ENCODE measurements at regions not wholly inside any gene's neighbourhood (a gene's known extent, or its start where the extent isn't known, plus 50 kb on each side); places are given as distances from the start of the nearest gene placed in this dataset.

DNA sequence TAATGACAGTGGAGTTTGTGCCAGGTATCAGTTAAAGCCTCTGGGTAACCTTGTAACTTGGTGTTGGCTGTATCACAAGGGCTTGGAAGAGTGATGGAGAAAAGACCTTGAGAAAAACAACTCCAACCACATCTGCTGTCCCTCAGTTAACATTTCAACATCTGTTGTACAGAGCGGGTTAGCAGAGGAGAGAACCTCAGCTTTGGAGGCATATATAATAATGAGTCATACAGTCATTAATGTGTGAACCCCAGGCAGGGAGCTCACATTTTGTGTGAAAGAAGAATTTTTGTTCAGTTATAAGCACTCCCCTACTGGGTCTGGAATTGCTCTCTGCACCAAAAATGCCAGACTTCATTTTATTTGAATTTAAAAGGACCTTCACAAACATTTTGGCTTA lies 439.5 kb downstream of the PDCD6IP start:
- intact Hi-C loops (cut with micrococcal nuclease): loop anchor here (10.0 kb wide), 1 partner anchor 893 kb away; no protein-coding TSS in a partner anchor

DNA sequence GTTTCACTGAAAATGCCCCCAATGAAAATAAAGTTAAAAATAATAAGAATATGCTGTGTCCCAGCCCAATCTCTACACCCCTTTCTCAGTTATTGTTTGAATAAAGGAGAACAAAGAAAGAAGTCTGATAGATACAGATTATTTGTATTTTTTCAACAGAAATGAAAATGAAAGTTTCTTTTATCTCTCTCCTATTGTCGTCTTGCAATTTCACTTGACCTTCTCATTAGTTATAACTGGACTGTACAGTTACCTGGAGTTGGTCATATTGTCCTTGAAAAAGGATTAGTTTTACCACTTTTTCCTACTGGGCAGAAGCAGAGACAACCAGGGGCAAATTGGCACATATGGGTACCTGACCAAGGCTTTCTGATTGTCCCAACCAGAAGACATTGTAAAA lies 440.0 kb downstream of the PDCD6IP start:
- intact Hi-C loops (cut with micrococcal nuclease): loop anchor here (10.0 kb wide), 1 partner anchor 894 kb away; no protein-coding TSS in a partner anchor

DNA sequence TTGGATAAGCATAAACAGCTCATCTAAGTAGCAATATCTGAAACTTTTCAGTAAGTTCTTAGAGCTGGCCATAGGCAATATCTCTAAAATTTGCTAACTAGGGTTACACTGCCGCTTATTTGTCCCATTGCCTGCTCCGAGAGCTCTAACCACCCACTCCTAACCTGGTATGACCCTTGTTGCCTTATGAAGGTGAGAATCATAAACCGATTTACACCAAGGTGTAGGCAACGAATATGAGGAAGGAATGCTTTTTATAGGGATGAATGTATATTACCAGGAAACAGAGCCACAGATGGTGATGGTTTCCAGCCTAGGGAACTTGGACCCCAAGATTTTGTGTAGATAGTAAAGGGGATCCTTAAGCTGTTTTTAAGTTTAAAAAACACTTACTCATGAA lies 440.9 kb downstream of the PDCD6IP start:
- intact Hi-C loops (cut with micrococcal nuclease): loop anchor here (10.0 kb wide), 1 partner anchor 894 kb away; no protein-coding TSS in a partner anchor

DNA sequence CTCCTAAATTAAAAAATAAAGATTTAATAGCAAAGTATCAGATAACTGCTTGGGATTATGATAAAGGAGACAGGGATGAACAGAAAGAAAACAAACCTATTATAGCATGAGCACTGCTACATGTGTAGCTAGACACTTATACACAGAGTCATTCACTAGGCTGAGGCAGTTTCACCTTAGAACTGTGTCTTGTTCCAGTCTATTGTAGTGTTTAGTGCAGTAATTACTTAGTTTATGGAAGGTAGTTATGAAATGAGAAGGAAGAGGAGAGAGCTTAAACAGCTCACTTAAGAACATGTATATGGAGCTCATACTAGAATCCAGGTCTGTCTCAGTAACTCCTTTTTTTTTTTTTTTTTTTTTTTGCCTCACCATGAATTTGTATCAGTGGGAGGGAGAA lies 441.4 kb downstream of the PDCD6IP start:
- intact Hi-C loops (cut with micrococcal nuclease): loop anchor here (10.0 kb wide), 1 partner anchor 895 kb away; no protein-coding TSS in a partner anchor

DNA sequence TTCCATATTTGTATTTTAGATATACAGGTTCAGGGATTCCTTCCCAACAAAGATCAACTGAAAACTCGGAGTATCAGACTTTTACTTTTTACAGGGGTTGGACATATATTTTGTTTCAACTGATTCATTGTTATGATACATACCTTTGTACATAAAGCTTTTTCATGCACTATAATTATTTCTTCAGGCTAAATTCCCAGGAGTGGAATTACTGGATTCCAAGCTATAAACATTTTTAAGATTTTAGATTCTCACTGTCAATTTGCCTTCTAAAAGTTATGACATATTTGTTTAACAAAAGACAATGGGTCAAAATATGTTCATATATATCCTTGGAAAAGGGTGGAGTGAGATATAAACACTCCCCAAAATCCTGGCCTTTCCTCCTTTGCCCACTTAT lies 449.0 kb downstream of the PDCD6IP start:
- intact Hi-C loops (cut with micrococcal nuclease): no loop called here

DNA sequence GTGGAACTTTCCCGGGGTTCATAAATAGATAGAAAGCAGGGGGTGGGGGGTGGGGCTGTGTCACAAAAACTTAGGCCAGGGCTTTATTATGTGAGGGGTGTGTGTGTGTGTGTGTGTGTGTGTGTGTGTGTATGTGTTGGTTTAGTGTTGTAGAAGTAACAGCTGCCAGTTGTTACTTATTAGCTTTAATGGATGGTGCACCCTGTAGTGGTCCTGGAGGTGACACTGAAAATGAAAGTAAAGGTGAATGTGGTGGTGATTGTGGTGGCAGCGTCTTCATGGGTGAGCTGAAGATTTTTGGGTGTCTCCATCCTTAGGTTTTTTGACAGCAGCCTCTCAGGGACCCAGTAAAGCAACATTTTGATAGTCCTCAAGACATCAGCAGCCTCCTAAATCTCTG lies 449.9 kb downstream of the PDCD6IP start:
- intact Hi-C loops (cut with micrococcal nuclease): no loop called here

DNA sequence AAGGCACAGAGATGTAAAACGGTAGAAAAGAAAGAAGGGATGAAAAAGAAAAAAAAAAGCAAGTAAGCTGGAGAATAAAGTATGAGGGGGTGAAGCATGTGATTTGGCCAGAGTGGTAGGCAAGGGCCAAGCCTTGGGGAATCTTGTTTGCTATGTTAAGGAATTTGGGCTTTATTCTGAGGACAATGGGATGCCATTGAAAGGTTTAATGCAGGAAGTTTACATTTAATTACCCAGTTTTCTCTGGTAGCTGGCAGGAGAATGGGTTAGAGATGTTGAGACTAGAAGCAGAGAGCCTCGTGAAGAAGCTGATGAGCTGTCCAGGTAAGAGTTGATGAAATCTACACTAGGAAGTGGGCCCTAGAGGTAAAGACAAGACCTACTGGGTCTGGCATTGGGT lies 455.9 kb downstream of the PDCD6IP start:
- intact Hi-C loops (cut with micrococcal nuclease): no loop called here

DNA sequence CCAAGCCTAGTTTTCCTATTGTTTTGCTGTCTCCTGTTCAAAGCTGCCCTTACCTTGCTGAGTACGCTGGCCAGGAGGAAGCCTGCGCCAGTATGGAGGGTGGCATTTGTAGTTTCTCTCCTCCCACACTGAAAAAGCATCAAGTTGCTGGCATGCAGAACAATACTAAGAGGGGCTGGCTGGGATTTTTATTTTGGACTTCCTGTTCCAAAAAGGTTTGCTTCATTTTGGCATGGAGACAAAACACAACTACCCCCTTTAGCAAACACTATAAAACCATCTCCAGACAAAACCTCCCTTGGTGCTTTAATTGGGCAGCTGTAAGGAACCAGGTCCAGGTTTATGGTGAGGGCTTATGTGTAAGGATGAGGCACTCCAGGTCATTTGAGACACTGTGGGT lies 457.6 kb downstream of the PDCD6IP start:
- intact Hi-C loops (cut with micrococcal nuclease): no loop called here

DNA sequence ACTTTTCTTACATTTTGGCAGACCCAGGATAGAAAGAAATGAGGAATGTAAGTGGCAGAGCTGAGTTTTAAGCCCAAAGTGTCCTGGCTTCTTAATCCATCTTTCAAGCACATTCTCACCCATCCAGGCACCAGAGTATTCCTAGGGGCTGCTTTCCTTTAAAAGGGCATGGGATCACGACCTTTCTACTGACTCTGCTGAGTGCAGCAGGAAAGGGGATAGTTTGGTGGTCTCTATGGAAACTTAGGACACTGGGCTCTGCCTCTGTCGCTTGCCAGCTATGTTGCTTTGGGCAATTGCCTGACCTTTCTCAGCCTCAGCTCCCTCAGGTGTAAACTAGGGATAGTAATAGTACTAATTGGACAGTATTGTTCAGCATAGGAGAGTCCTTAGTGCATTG lies 458.4 kb downstream of the PDCD6IP start:
- intact Hi-C loops (cut with micrococcal nuclease): no loop called here

DNA sequence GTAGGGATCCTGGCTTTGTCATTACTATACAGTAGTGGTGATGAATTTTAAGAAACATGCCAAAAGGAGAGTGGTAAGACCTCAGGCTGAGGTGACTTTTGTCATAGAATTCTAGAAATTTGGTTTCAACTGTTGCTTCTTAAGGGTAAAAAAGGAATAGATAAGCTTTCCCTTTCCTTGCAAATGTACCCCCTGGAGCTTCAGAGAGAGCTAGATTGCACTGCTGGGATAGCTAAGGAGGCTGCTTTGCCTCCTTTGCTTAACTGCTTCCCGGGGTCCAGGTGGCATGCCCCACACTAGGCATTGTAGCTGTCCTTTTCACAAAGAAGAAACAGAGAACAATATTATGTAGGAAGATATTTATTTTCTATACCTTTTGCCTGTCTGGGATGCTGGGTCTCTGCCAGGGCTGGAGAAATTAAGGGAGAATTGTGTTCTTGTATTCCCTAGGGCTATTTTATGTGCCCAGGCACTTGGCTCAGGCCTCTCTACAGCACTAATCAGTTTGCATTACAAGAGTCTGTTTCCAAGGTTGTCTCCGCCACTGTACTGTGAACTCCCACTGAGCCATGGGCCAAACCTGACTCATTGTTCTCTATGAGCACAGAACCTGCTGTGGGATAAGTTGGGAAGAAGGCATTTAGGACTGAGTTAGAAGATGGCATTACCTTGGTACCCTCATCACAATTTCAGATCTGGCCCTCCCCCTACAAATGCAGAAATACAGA lies 460.0 kb downstream of the PDCD6IP start:
- intact Hi-C loops (cut with micrococcal nuclease): no loop called here

DNA sequence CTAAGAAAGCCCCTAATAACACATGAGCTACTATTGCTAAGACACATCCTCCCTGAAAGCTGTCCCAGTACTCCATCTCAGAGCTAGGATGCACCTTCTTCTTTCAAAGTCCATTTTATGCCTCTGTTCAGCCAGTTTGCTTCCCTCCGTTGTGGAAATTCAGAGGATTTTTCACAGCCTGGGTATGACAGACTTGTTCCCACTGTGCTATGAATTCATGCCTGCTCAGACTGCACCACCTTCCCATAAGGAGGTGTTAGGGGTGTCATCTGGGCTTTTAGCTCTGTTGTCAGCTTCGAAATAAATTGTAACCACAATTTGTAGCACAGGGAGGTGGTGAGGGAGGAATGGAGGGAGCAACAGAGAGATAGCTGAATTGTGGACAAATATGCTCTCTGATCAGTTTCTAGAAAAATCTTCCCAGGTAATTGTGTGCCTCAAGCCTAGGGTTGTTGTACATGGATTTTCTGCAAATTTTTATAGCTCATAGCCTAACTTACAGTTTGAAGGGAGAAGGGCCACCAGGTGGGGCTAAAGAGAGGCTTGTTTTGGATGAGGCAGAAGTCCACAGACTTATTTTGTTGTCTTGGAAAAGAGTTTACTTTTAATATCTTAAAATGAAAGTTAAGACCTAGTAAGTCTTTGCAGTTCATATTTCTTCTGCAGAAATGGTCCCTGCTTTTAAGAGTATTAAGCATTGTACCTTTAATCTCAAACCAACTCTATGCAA lies 462.0 kb downstream of the PDCD6IP start:
- intact Hi-C loops (cut with micrococcal nuclease): loop anchor here (5.0 kb wide), 1 partner anchor 378 kb away; no protein-coding TSS in a partner anchor

DNA sequence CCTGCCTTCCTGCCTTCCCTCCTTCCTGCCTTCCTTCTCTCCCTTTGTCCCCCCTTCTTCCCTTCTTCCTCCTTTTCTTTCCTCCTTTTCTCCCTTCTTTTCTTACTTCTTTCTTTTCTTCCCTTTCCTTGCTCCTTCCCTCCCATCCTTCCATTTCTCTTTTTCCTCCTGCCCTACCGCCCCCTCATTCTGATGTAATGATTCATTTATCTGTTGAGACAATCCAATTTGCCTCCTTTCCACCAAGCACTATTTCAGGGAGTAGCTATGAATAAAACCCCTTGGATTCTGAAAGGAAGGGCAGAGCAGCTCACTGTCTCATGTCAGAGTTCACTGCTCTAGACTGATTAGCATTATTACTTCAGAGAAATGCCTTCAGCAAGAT lies 462.6 kb downstream of the PDCD6IP start:
- intact Hi-C loops (cut with micrococcal nuclease): loop anchor here (5.0 kb wide), 1 partner anchor 379 kb away; no protein-coding TSS in a partner anchor

DNA sequence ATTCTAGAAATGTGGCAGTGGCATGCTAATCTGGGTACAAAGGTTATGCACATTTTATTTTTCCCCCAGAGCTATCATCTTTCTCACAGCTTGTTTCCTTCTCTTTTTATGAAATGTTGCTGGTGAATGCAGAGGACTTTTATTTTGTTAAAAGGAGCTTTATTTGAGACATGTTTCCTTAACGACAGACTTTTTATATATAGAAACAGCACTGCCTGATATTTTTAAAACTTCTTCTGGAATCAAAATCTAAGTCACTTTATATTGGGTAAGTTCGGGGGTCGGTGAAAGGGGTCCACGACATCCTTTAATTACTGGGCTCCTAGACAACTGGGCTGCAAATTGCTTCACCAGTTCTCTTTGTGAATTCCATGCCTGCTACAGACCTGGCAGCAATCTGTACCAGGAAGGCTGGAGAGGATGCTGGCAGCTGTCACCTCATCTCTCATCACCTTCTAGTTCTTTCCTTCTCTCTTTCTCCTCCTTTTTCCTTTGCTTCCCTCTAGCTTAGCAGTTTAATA lies 464.7 kb downstream of the PDCD6IP start:
- intact Hi-C loops (cut with micrococcal nuclease): loop anchor here (5.0 kb wide), 1 partner anchor 381 kb away; no protein-coding TSS in a partner anchor

DNA sequence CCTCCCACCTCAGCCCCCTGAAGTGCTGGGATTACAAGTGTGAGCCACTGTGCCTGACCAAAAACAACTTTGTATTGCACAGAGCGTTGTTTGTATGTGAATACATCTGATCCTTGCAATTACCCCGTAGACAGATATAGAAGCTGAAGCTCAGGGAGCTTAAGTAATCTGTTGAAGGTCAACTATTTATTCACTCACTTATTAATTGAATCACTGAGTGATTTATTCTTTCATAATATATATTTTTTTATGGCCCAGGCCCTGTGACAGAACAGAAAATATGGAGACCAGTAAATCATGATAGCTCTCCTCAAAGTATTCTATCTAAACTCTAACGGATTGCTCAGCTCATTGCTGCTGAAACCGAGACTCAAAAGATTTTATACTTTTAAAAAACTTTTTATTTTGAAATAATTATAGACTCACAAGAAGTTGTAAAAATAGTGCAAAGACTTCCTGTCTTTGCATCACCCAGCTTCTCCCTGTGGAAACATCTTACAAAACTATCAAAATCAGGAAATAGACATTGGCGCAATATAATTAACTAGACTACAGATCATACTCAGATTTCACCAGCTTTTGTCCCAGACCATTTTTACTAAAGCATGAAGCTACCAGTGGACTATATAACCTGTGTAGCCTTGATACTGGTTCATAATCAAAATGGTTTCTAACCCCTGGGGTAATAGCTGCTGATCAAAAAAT lies 466.1 kb downstream of the PDCD6IP start:
- intact Hi-C loops (cut with micrococcal nuclease): loop anchor here (5.0 kb wide), 1 partner anchor 382 kb away; no protein-coding TSS in a partner anchor

DNA sequence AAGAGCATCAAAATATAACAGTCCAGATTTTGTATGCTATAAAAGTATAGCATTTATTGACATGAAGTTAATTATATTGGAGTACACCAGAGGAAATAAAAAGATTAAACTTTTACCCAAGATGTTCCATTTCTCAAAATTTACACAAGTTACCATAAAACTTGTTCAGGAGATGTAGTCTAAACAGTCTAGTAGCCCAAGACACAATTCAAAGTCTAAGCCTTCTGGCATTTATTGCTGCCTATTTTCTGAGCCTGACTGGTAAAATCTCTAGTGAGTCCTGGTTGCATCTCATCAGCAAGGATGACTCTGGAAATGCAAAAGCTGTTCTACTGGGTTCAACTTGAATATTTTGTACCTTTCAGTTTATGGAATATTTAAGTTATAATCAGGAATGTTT lies 468.7 kb downstream of the PDCD6IP start:
- intact Hi-C loops (cut with micrococcal nuclease): no loop called here

DNA sequence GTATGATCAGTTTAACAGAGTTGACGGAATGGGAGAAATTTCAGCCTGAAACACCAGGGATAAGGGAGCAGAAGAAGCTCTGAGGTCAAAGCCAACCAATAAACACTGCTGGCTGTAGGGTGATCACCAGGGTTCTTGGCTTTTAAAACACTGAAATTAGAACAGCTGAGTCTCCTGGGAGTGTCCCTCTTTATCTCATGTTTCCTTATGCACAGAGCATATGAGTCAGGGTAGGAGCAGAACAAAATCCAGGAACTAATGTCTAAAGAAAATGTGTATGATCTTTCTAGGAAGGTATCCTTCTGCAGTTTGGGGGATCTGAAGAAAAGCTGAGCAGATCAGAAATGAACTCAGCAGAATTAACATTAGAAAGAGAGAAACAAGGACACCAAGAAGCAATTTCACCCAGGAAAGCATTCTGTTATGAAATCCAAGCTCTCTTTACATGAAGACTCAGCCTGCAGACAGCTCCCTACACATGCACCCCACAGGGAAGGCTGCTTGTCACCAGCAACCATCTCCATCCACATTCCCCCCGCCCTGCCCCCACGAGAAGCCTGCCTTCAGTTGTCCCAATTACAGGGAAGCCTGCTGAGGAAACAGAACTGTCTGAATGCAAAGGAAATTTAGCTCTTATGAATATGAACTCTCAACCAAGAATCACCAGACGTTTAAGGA lies 469.7 kb downstream of the PDCD6IP start:
- intact Hi-C loops (cut with micrococcal nuclease): no loop called here

DNA sequence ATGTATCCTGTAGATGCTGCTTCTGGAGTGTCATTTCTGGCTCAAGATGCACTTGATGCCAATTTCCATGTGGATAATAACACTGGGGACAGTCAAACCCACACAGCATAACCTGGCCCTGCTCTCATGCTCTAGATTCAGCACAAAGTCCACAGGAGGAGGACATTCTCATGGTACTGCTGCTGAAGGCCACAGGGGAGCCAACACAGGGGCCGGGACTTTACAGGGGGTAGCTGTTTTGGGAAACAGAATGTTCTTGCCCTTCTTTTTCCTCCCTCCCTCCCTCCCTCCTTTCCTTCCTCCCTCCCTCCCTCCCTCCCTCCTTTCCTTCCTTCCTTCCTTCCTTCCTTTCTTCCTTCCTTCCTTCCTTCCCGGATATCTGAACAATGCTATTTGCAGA lies 477.4 kb downstream of the PDCD6IP start:
- intact Hi-C loops (cut with micrococcal nuclease): no loop called here

DNA sequence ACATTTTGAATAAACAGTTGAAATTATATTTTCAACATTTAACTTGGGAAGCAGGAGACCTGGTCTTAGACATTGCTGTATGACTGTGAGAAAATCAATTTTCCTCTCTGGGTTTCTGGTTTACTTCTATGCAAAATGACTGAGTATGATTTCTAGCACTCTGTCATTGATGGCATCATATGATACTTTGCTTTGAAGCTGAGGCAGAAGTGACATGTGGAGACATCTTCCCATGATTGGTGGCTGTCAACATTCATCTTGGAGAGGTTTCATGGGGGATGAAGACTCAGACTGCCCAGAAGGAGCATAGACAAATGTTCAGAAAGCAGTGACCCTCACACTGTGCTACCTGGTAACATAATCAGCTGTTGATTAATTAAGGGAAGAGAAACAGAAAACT lies 477.9 kb downstream of the PDCD6IP start:
- intact Hi-C loops (cut with micrococcal nuclease): no loop called here

DNA sequence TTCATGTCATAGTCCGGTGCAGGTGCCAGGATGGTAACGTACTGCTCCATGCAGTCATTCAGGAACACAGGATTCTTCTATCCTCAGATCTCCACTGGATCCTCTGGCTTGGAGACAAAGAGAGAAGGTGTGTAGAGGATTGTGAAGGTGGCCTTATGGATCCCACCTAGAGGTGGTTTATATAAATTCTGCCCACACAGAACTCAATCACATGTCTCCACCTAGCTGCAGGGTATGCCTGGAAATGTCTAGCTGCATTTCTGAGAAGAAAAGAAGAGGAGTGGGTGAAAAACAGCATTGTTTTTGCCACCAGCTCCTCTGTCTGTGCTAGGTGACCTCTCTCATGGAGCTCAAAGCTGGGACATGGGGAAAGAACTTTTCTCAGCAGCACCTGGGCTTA lies 478.7 kb downstream of the PDCD6IP start:
- intact Hi-C loops (cut with micrococcal nuclease): no loop called here

DNA sequence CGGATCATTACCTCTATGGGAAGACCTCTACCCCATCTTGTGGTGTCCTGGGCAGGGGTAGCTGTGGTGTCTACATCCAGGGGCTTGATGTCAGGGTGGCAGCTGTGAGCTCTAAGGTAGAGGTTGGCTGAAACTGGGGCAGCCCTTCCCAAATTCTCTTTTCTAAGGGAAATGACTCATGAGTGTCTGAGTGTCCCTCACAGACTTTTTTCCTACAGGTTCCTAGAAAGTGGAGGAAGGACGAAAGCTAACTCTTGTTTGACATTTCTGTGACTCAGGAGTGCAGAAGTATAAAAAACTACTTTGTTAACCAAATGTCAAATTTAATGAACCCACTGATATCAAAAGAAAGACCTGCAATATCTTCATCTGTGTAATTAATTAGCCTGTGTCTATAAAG lies 481.5 kb downstream of the PDCD6IP start:
- intact Hi-C loops (cut with micrococcal nuclease): no loop called here

DNA sequence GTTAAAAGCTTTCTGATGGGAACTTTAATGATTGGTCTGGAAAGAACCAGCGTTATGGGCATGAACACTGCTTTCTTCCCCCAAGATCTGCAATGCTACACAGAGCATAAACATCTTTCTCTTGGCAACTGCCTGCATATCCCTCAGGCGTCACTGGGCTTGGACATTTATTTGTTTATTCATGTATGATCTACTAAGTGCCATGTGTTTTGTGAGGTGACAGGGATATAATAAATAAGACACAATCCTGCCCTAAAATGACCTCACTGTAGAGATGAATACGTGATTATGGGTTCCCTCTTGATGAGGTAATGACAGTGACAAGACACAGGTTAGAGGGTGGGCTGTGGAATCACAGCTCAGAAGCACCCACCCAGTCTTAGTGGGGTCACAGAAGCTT lies 485.3 kb downstream of the PDCD6IP start:
- intact Hi-C loops (cut with micrococcal nuclease): no loop called here

All from T-helper 1 cell treated with Interleukin-12 subunit alpha and Interleukin-12 subunit beta and Interleukin-4 antibody, amounts not matched to agents 30 ng/mL and 1 ng/mL, for 36 hours (primary cell).